ENCODE measurements at regions not wholly inside any gene's neighbourhood (a gene's known extent, or its start where the extent isn't known, plus 50 kb on each side); places are given as distances from the start of the nearest gene placed in this dataset.

GRCh38 chr11:25741886-25742285, 590.0 kb upstream of the ANO3 start:
- no peak overlapping the region for H3K4me3 ChIP-seq (ENCODE audit: control insufficient read depth, low read depth, low read length)
- no peak for TF ChIP-seq CTCF (IDR thresholded peaks at IDR 0.05; ENCODE audit: control insufficient read depth, insufficient read depth, low read depth, low read length, missing control alignments)
- no peak for DNase-seq (ENCODE audit: low read depth)

DNA sequence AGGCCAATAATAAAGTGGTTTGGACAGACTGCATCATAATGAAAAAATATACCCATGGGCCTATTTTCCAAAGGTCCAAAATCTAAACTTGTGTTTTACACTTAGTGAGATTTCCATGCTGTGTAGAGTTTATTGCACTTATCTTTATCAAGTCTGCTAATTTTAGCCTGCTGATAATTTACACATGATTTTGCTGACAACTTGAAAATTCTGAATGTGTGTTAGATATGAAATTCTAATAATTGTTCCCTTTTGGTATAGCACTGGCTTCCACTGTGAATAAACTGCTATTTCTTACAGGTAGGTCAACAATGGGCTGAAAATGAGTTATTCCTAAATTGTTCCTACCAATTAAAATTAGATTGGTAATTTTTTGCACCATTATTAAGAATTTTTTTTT, 589.1 kb upstream of the ANO3 start:
- DNase-seq (ENCODE audit: low read depth): no peak
- no peak for TF ChIP-seq CTCF (IDR thresholded peaks at IDR 0.05; ENCODE audit: control insufficient read depth, insufficient read depth, low read depth, low read length, missing control alignments)

DNA sequence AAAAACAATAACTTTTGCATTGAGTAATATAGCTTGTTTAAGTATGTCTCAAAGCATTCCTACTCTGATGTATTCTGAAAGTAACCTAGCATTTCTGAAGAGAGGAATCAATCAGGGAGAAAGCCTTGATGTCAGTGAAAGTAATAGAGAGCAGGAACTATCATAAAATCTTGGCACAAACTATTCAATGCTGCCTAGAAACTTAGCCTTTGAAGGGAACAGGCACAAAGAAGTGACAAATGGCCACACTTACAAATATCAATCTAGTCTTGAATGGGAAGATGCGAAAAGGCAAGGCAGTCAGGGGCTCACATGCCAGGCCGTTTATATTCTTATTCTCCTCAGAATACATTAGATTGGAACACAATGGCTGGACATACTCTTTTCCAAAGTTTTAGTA, 576.5 kb upstream of the ANO3 start:
- no peak overlapping the region for H3K4me3 ChIP-seq (ENCODE audit: control insufficient read depth, low read depth, low read length)
- DNase-seq (ENCODE audit: low read depth): no peak
- TF ChIP-seq CTCF (IDR thresholded peaks at IDR 0.05; ENCODE audit: control insufficient read depth, insufficient read depth, low read depth, low read length, missing control alignments): no peak

More for the DNA sequence above, 589.1 kb upstream of the ANO3 start:
- H3K4me3 ChIP-seq (ENCODE audit: control insufficient read depth, low read depth, low read length): no peak overlapping the region

- no peak overlapping the region for H3K4me3 ChIP-seq (ENCODE audit: control insufficient read depth, low read depth, low read length)
- no peak for TF ChIP-seq CTCF (IDR thresholded peaks at IDR 0.05; ENCODE audit: control insufficient read depth, insufficient read depth, low read depth, low read length, missing control alignments)
- DNase-seq (ENCODE audit: low read depth): no peak
Measured at GRCh38 chr11:25755918-25756584, 575.9 kb upstream of the ANO3 start.

- TF ChIP-seq CTCF (IDR thresholded peaks at IDR 0.05; ENCODE audit: control insufficient read depth, insufficient read depth, low read depth, low read length, missing control alignments): no peak
- no peak overlapping the region for H3K4me3 ChIP-seq (ENCODE audit: control insufficient read depth, low read depth, low read length)
- no peak for DNase-seq (ENCODE audit: low read depth)
Measured at GRCh38 chr11:25758145-25758661, 573.7 kb upstream of the ANO3 start.

DNA sequence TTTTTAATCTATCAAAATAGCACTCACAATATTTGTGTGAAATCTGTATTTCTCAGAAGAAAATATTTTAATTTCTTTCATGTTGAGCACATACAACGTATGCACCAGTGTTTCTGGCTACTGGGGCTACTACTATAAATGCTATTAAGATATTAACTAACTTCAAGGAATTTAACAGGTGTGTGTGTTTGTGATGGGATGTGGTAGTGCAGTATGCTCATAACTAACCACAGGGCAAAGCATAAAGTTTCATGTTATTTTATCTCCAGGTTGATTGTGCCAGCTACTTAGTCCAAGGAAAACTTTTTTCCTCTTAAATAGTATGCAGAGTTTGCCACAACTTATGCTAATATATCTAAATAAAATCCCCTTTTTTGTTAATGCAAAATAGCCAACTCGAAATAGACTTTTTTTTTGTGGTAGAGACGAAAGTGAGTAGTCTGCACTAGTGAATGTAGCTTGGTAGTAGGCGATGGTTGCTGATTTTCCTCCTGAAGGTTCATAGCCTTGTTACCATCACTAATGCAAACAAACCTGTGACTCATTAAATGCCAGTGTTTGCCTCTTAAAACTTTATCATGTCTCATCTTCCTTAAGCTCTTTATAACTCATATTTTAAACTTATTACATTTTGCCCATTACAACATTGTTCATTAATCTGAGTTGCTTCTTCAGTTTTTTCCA, 565.5 kb upstream of the ANO3 start:
- DNase-seq (ENCODE audit: low read depth): no peak
- no peak for TF ChIP-seq CTCF (IDR thresholded peaks at IDR 0.05; ENCODE audit: control insufficient read depth, insufficient read depth, low read depth, low read length, missing control alignments)
- no peak overlapping the region for H3K4me3 ChIP-seq (ENCODE audit: control insufficient read depth, low read depth, low read length)

Measured in AG09309 (cell line).